GM19455 (cell line): ENCODE measurements at regions not wholly inside any gene's neighbourhood (a gene's known extent, or its start where the extent isn't known, plus 50 kb on each side); places are given as distances from the start of the nearest gene placed in this dataset.
"Not testable (repeated sequence)": the region's sequence is repeated elsewhere in the genome, so short reads cannot be mapped to it uniquely, and the experiment has no call there.

Source experiments
- ATAC-seq: cut with Tn5 transposase; IDR thresholded peaks from one replicate; pipeline ENCODE4 v1.9.1; 2021; ENCODE audit not compliant: unreplicated experiment

DNA sequence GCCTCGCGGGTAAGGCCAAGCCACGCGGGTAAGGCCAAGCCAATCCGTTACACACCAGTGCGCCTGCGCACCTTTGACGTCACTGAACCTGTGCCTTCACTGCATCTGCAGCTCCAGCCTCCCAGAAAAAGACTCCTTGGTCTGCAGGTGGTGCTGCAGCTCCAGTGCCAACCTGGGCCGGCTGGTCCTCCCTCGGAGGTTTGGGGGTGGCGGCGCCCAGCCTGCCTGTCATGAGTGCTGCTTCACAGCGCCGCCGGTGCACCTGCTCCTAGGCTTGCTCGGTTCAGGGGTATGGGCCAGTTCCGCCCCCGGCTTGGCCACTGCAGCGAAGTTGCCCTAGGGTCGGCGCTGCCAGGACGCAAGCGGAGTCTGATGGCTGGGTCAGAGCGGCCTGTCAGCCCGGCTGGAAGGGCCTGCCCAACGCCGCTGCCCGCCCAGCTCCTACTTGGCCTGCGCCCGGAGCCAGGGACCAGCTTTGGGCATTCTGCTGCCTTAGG is 146.6 kb downstream of the USP22 start:
- no peak for ATAC-seq

- not testable (repeated sequence) for ATAC-seq
Measured at GRCh38 chr17:20898726-20899125, 144.1 kb downstream of the USP22 start.

GRCh38 chr17:20902496-20902895 is 140.3 kb downstream of the USP22 start:
- ATAC-seq = not testable (repeated sequence)

DNA sequence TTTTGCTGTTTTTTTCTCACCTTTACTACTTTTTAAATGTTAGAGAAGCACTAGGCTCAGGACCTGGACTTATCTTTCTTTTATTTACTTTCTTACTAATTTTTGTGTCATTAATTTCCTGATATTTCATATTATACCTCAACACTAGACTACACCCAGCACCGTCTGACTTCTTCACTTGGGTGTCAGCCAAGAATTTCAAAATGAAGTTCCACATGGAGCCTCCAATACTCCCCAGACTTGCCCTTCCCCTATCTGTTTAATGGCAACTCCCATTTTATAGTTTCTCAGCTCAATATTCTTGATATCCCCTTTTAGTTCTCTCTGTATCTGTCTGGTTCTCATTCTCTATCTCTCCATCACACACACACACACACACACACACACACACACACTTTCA is 139.3 kb downstream of the USP22 start:
- not testable (repeated sequence) for ATAC-seq

GRCh38 chr17:20908313-20909267 is 134.2 kb downstream of the USP22 start:
- ATAC-seq = peak; percentile 82

GRCh38 chr17:20914658-20915057 is 128.2 kb downstream of the USP22 start:
- ATAC-seq = no peak

DNA sequence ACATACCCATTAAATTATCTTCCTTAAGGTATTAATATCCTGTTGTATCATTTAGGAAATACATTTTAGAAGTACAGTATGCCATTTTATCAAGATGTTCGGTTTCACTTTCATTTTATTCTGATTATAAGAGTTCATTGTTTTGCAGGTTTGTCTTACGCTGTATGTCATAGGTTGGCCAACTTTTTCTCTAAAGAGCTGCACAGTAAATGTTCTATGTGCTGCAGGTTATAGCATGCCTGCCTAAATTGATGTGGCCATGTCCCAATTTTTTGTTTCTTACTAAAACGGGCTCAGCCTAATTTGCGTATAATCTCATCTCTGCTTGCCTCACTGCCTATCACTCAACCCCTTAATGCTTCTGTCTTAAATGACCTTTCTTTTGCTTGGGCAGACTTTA is 126.4 kb downstream of the USP22 start:
- no peak for ATAC-seq

DNA sequence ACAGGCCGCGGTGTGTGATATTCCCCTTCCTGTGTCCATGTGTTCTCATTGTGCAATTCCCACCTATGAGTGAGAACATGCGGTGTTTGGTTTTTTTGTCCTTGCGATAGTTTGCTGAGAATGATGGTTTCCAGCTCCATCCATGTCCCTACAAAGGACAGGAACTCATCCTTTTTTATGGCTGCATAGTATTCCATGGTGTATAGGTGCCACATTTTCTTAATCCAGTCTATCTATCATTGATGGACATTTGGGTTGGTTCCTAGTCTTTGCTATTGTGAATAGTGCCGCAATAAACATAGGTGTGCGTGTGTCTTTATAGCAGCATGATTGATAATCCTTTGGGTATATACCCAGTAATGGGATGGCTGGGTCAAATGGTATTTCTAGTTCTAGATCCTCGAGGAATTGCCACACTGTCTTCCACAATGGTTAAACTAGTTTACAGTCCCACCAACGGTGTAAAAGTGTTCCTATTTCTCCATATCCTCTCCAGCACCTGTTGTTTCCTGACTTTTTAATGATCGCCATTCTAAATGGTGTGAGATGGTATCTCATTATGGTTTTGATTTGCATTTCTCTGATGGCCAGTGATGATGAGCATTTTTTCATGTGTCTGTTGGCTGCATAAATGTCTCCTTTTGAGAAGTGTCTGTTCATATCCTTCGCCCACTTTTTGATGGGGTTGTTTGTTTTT is 125.1 kb downstream of the USP22 start:
- ATAC-seq = not testable (repeated sequence)

- ATAC-seq = no peak
Measured at GRCh38 chr17:20920095-20920814, 122.6 kb downstream of the USP22 start.

GRCh38 chr17:20920815-20921199 is 122.0 kb downstream of the USP22 start:
- ATAC-seq = no peak

GRCh38 chr17:20922128-20922670 is 120.6 kb downstream of the USP22 start:
- no peak for ATAC-seq

GRCh38 chr17:20924306-20924705 is 118.5 kb downstream of the USP22 start:
- ATAC-seq = no peak

DNA sequence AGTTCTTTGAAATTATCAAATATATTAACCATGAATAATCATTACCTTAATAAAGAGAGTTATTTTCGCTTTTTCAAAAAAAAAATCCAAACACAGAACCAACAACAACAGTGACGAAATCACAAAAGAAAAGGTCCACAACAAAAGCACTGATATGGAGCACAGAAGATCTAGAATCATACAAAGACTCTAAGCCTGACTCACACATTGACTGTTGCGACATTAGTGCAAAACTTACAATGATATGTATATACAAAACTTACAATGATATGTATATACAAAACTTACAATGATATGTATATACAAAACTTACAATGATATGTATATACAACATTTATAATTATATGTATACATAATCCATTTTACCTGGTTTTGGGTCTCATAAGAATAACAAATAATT is 117.7 kb downstream of the USP22 start:
- no peak for ATAC-seq

- no peak for ATAC-seq
Measured at GRCh38 chr17:20925954-20926353, 116.9 kb downstream of the USP22 start.

GRCh38 chr17:20926532-20926931 is 116.3 kb downstream of the USP22 start:
- no peak for ATAC-seq

DNA sequence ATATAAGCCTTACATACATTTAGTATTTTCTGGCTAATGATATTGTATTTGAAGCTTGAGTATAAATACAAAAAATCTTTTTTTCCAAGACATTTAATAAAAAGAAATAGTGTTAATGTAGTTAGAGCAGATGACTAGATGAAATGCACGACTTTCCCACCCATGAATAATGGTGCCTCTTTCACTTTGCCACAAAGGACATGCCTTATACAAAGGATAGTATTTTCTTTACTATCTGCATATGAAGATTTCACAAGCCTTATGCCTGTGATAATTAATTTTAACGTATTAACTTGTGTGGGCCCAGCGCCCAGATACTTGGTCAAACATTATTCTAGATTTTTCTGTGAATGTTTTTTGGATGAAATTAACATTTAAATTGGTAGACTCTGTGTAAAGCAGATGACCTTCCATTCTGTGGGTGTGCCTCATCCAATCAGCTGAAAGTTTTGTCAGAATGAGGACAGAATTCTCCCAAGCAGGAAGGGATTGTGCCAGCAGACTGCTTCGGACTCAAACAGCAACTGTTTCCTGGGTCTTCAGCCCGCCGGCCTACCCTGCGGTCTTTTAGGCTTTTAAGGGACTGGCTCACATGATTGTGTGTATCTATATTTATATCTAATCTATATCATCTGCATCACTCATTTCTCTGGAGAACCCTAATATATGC is 115.4 kb downstream of the USP22 start:
- no peak for ATAC-seq

DNA sequence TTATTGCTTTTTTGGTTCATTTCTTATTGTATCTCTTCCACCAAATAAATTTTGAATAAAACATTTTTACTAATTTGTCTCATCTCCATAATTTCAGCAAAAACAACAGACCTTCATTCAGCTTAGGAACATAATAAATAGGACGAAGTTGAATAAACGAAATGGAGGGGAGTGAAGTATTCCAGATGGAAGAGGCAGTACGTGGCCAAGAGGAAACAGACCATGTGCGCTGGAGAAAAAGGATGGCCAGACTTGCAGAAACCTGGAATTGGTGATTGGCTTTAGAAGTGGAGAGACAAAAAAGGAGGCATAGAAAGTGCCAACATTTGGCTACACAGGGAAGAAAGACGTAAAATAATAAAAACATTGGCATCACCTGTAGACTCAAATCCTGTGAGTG is 113.5 kb downstream of the USP22 start:
- ATAC-seq = no peak

GRCh38 chr17:20930081-20930760 is 112.6 kb downstream of the USP22 start:
- no peak for ATAC-seq

DNA sequence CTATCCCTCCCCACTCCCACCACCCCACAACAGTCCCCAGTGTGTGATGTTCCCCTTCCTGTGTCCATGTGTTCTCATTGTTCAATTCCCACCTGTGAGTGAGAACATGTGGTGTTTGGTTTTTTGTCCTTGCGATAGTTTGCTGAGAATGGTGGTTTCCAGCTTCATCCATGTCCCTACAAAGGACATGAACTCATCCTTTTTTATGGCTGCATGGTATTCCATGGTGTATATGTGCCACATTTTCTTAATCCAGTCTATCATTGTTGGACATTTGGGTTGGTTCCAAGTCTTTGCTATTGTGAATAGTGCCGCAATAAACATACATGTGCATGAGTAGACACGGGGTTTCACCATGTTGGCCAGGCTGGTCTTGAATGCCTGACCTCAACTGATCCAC is 109.8 kb downstream of the USP22 start:
- not testable (repeated sequence) for ATAC-seq

- no peak for ATAC-seq
Measured at GRCh38 chr17:20934288-20934687, 108.5 kb downstream of the USP22 start.
